ENCODE measurements at regions not wholly inside any gene's neighbourhood (a gene's known extent, or its start where the extent isn't known, plus 50 kb on each side); places are given as distances from the start of the nearest gene placed in this dataset.

DNA sequence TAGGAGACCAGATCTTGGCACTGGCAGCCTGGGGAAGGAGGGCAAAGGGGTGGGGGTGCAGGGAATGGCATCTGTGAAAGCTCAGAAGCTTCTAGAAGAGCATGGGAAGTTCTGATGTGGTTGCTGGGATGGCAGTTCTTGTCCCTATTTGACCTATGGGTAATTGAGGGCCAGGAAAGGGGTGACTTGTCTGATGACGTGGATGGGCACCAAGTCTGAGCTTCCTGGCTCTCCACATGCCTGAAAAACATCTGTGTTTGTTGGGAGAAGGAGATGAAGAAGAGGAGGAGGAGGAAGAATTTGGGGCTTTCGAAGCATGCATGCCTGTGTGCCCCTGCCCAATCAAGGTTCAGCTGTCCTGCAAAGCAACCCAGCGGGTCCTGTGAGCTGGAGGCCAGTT, 158.8 kb downstream of the SMAD6 start:
- Histone ChIP-seq H3K36me3 (ENCODE audit: insufficient read depth, low read length) (no peaks in the 10 kb centered on the region), H2AFZ (ENCODE audit: low read length) (no peak overlapping the region), H3K27me3 (ENCODE audit: insufficient read depth, low read length) (peaks cover 2% of the 10 kb centered on the region; the same call in 1 of the 2 replicates), H3K4me3 (ENCODE audit: low read depth, low read length, poor library complexity, severe bottlenecking) (no peak overlapping the region), H3K27ac (ENCODE audit: low read depth, low read length, poor library complexity, severe bottlenecking) (no peak overlapping the region), H3K9ac (ENCODE audit: low read length) (no peak overlapping the region), H3K9me2 (ENCODE audit: low read depth, low read length) (no peaks in the 10 kb centered on the region), H4K20me1 (ENCODE audit: insufficient read depth, low read length) (no peaks in the 10 kb centered on the region), H3K4me1 (ENCODE audit: insufficient read depth, low read length, severe bottlenecking) (peaks cover 3% of the 10 kb centered on the region), H3K4me2 (ENCODE audit: low read length) (no peak overlapping the region), H3F3A (ENCODE audit: insufficient read depth, low read length) (no peaks in the 10 kb centered on the region), H3K79me2 (ENCODE audit: insufficient read depth, low read length) (no peaks in the 10 kb centered on the region), H3K9me3 (ENCODE audit: low read length) (no peaks in the 10 kb centered on the region)
- TF ChIP-seq EZH2 (IDR thresholded peaks at IDR 0.05; ENCODE audit: borderline replicate concordance, low read length), result no peak
- TF ChIP-seq, protein P1, sequence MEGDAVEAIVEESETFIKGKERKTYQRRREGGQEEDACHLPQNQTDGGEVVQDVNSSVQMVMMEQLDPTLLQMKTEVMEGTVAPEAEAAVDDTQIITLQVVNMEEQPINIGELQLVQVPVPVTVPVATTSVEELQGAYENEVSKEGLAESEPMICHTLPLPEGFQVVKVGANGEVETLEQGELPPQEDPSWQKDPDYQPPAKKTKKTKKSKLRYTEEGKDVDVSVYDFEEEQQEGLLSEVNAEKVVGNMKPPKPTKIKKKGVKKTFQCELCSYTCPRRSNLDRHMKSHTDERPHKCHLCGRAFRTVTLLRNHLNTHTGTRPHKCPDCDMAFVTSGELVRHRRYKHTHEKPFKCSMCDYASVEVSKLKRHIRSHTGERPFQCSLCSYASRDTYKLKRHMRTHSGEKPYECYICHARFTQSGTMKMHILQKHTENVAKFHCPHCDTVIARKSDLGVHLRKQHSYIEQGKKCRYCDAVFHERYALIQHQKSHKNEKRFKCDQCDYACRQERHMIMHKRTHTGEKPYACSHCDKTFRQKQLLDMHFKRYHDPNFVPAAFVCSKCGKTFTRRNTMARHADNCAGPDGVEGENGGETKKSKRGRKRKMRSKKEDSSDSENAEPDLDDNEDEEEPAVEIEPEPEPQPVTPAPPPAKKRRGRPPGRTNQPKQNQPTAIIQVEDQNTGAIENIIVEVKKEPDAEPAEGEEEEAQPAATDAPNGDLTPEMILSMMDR (IDR thresholded peaks at IDR 0.05; ENCODE audit: low read length), result no peak

DNA sequence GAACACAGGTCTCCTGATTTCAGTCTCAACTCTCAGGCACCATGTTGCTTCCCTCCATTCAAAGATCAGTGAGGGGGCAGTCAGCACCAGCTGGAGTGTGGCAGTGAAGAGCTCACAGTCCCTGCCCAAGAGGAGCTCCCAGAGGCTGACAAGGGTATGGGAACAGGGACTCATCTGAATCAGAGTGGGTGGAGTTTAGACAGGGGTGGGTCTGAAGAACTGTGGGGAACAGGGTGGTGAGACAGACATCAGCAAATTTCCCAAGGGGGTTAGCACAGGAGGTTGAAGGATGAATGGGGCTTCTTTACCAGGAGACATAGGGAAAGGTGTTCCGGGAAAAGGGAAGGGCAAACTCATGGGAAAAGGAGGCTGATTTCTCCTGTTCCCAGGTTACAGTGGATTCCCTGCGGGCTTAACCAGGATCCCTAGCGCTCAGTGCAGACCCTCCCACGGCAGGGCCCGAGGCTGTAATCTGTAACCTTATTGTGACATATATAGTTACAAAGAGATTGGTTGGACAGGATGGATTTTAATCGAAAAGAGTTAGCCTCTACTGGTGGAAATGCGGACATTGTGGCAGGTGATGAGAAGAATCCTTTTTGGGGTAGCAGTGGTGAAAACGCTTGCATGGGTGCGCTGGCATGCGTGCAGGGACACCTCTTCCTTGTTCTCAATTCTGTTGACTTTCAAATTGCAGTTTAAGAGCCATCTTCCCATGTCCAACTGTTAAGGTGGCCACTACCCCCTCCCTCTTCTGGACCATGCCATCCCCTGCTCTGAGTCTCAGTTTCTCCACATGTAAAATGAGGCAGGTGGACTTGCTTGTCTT, 160.3 kb downstream of the SMAD6 start:
- Histone ChIP-seq H3K79me2 (ENCODE audit: insufficient read depth, low read length) (no peaks in the 10 kb centered on the region), H3F3A (ENCODE audit: insufficient read depth, low read length) (no peaks in the 10 kb centered on the region), H3K27ac (ENCODE audit: low read depth, low read length, poor library complexity, severe bottlenecking) (no peak overlapping the region), H3K9me2 (ENCODE audit: low read depth, low read length) (no peaks in the 10 kb centered on the region), H3K4me3 (ENCODE audit: low read depth, low read length, poor library complexity, severe bottlenecking) (no peak overlapping the region), H2AFZ (ENCODE audit: low read length) (no peak overlapping the region), H3K4me1 (ENCODE audit: insufficient read depth, low read length, severe bottlenecking) (peaks cover 15% of the 10 kb centered on the region), H3K4me2 (ENCODE audit: low read length) (no peak overlapping the region), H4K20me1 (ENCODE audit: insufficient read depth, low read length) (no peaks in the 10 kb centered on the region), H3K9ac (ENCODE audit: low read length) (no peak overlapping the region), H3K27me3 (ENCODE audit: insufficient read depth, low read length) (peaks cover 2% of the 10 kb centered on the region; the same call in 1 of the 2 replicates), H3K36me3 (ENCODE audit: insufficient read depth, low read length) (no peaks in the 10 kb centered on the region), H3K9me3 (ENCODE audit: low read length) (no peaks in the 10 kb centered on the region)
- no peak for TF ChIP-seq EZH2 (IDR thresholded peaks at IDR 0.05; ENCODE audit: borderline replicate concordance, low read length)
- TF ChIP-seq, protein P1 (IDR thresholded peaks at IDR 0.05; ENCODE audit: low read length), result no peak

- Histone ChIP-seq H3K9me3 (ENCODE audit: low read length) (no peaks in the 10 kb centered on the region), H3K27me3 (ENCODE audit: insufficient read depth, low read length) (peaks cover 2% of the 10 kb centered on the region; the same call in 1 of the 2 replicates), H4K20me1 (ENCODE audit: insufficient read depth, low read length) (no peaks in the 10 kb centered on the region), H2AFZ (ENCODE audit: low read length) (no peak overlapping the region), H3K27ac (ENCODE audit: low read depth, low read length, poor library complexity, severe bottlenecking) (no peak overlapping the region), H3K4me2 (ENCODE audit: low read length) (no peak overlapping the region), H3K79me2 (ENCODE audit: insufficient read depth, low read length) (no peaks in the 10 kb centered on the region), H3K4me3 (ENCODE audit: low read depth, low read length, poor library complexity, severe bottlenecking) (no peak overlapping the region), H3K4me1 (ENCODE audit: insufficient read depth, low read length, severe bottlenecking) (peaks cover 15% of the 10 kb centered on the region), H3K36me3 (ENCODE audit: insufficient read depth, low read length) (no peaks in the 10 kb centered on the region), H3F3A (ENCODE audit: insufficient read depth, low read length) (no peaks in the 10 kb centered on the region), H3K9ac (ENCODE audit: low read length) (no peak overlapping the region), H3K9me2 (ENCODE audit: low read depth, low read length) (no peaks in the 10 kb centered on the region)
- TF ChIP-seq, protein P1 (IDR thresholded peaks at IDR 0.05; ENCODE audit: low read length), result peak; percentile 93
- TF ChIP-seq EZH2 (IDR thresholded peaks at IDR 0.05; ENCODE audit: borderline replicate concordance, low read length), result no peak
These were observed 160.9 kb downstream of the SMAD6 start for GRCh38 chr15:66862940-66863335.
